Smooth muscle cell (in vitro differentiated cells): ENCODE measurements at regions not wholly inside any gene's neighbourhood (a gene's known extent, or its start where the extent isn't known, plus 50 kb on each side); places are given as distances from the start of the nearest gene placed in this dataset.

Experiments
- DNase-seq: peaks from one replicate; lab custom pipeline; 2025; ENCODE audit not compliant: unreplicated experiment; lab: John Stamatoyannopoulos, UW
- H2AFZ ChIP-seq: fragments of 200-600 bp; sonication (generic); 2 replicates; pipeline ENCODE4 v1.6.0; 2016; ENCODE audit warnings: antibody characterized with exemption, low read depth, mild to moderate bottlenecking
- H3F3A ChIP-seq: fragments of 200-600 bp; sonication (generic); 2 replicates; pipeline ENCODE4 v1.6.0; 2017; ENCODE audit warnings: antibody characterized with exemption, low read depth
- H3K27ac ChIP-seq: fragments of 200-600 bp; sonication (generic); 2 replicates; pipeline ENCODE4 v1.5.1; 2016; ENCODE audit warnings: low read depth, mild to moderate bottlenecking
- H3K27me3 ChIP-seq: fragments of 200-600 bp; sonication (generic); 2 replicates; pipeline ENCODE4 v1.6.1; 2016; ENCODE audit warnings: low read depth, mild to moderate bottlenecking
- H3K36me3 ChIP-seq: fragments of 200-600 bp; sonication (generic); 2 replicates; pipeline ENCODE4 v1.5.1; 2016; ENCODE audit warnings: low read depth
- H3K4me1 ChIP-seq: fragments of 200-600 bp; sonication (generic); 2 replicates; pipeline ENCODE4 v1.5.1; 2016; ENCODE audit warnings: low read depth
- H3K4me2 ChIP-seq: fragments of 200-600 bp; sonication (generic); 2 replicates; pipeline ENCODE4 v1.6.0; 2016; ENCODE audit warnings: mild to moderate bottlenecking
- H3K4me3 ChIP-seq: fragments of 200-600 bp; sonication (generic); 2 replicates; pipeline ENCODE4 v1.5.1; 2016; ENCODE audit warnings: mild to moderate bottlenecking
- H3K79me2 ChIP-seq: fragments of 200-600 bp; sonication (generic); 2 replicates; pipeline ENCODE4 v1.6.0; 2016; ENCODE audit warnings: low read depth, mild to moderate bottlenecking
- H3K9ac ChIP-seq: fragments of 200-600 bp; sonication (generic); 2 replicates; pipeline ENCODE4 v1.6.0; 2016; ENCODE audit warnings: low read depth
- H3K9me3 ChIP-seq: fragments of 200-600 bp; sonication (generic); replicated peaks from 2 replicates; pipeline ENCODE4 v1.5.1; 2016; ENCODE audit warnings: low read depth
- H4K20me1 ChIP-seq: fragments of 200-600 bp; sonication (generic); 2 replicates; pipeline ENCODE4 v1.6.0; 2016; ENCODE audit warnings: low read depth
- WGBS: methylation state at CpG from one replicate; pipeline ENCODE4 v1.1.7; 2016; ENCODE audit warnings: low lambda C conversion rate; 5-methylcytosine and 5-hydroxymethylcytosine counted together
- TF ChIP-seq, protein P1 (sequence below): fragments of 200-600 bp; sonication (generic); IDR thresholded peaks from 2 replicates; pipeline ENCODE4 v1.5.1; 2017; ENCODE audit warnings: borderline replicate concordance, mild to moderate bottlenecking, antibody characterized with exemption; ENCODE audit not compliant: insufficient read depth, poor library complexity, severe bottlenecking

DNA sequence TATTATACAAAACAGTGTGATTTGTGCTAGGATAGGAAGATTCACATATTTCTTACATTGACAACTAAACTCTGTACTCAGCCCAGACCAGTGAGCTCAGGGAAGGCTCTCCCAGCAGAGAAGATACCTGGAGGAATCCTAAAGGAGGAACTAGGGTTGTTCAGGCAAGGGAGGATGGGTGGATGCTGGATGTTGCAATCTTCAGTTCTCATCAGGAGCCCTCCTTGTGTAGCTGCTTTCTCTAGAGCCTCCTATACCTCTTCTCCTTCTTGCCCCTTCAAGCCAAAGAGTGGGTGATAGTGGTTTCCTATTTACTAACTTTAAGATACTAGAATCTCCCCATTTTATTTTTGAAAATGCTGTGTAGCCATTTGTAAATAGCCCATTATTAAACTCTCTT is 117.3 kb downstream of the NKX6-1 start:
- TF ChIP-seq, protein P1, sequence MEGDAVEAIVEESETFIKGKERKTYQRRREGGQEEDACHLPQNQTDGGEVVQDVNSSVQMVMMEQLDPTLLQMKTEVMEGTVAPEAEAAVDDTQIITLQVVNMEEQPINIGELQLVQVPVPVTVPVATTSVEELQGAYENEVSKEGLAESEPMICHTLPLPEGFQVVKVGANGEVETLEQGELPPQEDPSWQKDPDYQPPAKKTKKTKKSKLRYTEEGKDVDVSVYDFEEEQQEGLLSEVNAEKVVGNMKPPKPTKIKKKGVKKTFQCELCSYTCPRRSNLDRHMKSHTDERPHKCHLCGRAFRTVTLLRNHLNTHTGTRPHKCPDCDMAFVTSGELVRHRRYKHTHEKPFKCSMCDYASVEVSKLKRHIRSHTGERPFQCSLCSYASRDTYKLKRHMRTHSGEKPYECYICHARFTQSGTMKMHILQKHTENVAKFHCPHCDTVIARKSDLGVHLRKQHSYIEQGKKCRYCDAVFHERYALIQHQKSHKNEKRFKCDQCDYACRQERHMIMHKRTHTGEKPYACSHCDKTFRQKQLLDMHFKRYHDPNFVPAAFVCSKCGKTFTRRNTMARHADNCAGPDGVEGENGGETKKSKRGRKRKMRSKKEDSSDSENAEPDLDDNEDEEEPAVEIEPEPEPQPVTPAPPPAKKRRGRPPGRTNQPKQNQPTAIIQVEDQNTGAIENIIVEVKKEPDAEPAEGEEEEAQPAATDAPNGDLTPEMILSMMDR = no peak
- no peaks in the 10 kb centered on the region for H3K36me3 ChIP-seq
- no peaks in the 10 kb centered on the region for H3F3A ChIP-seq
- no peaks in the 10 kb centered on the region for H4K20me1 ChIP-seq
- no peak overlapping the region for H2AFZ ChIP-seq
- peaks cover 55% of the 10 kb centered on the region for H3K4me1 ChIP-seq
- H3K4me3 ChIP-seq = no peak overlapping the region
- no peaks in the 10 kb centered on the region for H3K79me2 ChIP-seq
- no peak overlapping the region for H3K4me2 ChIP-seq
- no peak overlapping the region for H3K27ac ChIP-seq
- H3K9ac ChIP-seq = no peak overlapping the region
- H3K9me3 ChIP-seq = no peaks in the 10 kb centered on the region
- H3K27me3 ChIP-seq = peaks cover 24% of the 10 kb centered on the region
- DNase-seq = no peak

DNA sequence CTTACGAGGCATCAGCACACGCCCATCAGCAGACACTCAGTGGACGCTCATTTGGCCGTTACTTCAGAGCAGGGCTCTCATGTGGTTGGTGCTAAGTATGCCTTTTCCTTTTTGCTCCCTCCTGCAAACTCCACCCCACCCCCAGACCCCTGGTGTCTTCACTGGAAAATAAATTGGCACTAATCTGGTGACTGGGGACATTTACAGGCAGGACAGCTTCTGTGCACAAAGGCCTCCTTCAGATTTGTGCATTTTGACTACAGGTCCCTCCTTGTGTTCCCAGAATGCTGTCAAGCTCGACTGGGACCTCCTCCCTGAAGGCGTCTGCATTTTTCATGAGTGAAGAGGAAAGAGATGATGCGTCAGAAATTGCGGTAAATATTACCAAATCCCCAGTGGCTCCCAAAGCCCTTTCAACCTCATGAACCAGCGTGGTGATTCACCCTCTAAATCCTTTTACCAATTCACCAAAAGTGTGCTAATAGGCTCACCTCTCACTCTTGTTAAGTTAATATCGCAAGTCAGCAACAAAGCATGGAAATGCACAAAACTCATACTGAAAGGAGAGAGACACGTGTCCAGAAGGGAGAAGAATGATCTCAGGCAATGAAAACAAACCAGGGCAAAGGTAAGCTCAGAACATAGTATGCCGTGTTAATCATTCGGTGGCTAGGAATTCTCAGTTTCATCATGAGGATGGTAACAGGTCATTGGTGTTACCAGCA is 119.0 kb downstream of the NKX6-1 start:
- TF ChIP-seq, protein P1 = no peak
- WGBS = 48% methylated on average over 13 of the region's 13 CpGs
- Histone ChIP-seq H4K20me1 (no peaks in the 10 kb centered on the region), H3K9ac (no peak overlapping the region), H3K27ac (no peak overlapping the region), H3K9me3 (no peaks in the 10 kb centered on the region), H3K4me3 (no peak overlapping the region), H3K79me2 (no peaks in the 10 kb centered on the region), H2AFZ (no peak overlapping the region), H3K36me3 (no peaks in the 10 kb centered on the region), H3K27me3 (peaks cover 24% of the 10 kb centered on the region), H3F3A (no peaks in the 10 kb centered on the region), H3K4me2 (no peak overlapping the region), H3K4me1 (peaks cover 44% of the 10 kb centered on the region)
- DNase-seq = no peak

DNA sequence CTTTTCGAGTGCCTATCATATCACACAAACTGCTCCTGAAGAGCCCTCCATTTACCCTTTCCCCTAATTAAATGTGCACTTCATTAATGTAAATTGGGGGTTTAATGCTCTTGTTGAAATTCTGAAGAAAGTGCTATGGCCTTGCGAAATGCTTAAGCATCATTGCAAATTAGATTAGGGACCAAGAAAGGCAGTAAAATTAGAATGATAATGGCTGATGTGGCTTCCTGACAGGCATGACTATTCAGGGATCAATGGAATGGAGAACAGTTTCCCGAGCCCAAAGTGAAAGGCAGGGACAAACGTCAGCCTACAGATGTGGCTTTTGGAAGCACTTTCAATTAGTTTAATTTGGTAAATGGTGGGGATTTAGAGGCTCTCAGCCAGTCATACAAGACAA is 120.1 kb downstream of the NKX6-1 start:
- no peak for DNase-seq
- Histone ChIP-seq H3K4me3 (no peak overlapping the region), H2AFZ (no peak overlapping the region), H3K27ac (no peak overlapping the region), H3K9ac (no peak overlapping the region), H3K79me2 (no peaks in the 10 kb centered on the region), H3K4me1 (peaks cover 33% of the 10 kb centered on the region), H3K9me3 (no peaks in the 10 kb centered on the region), H3F3A (no peaks in the 10 kb centered on the region), H4K20me1 (no peaks in the 10 kb centered on the region), H3K27me3 (peaks cover 24% of the 10 kb centered on the region), H3K4me2 (no peak overlapping the region), H3K36me3 (no peaks in the 10 kb centered on the region)
- 12% methylated on average over 4 of the region's 4 CpGs for WGBS
- TF ChIP-seq, protein P1 = no peak

DNA sequence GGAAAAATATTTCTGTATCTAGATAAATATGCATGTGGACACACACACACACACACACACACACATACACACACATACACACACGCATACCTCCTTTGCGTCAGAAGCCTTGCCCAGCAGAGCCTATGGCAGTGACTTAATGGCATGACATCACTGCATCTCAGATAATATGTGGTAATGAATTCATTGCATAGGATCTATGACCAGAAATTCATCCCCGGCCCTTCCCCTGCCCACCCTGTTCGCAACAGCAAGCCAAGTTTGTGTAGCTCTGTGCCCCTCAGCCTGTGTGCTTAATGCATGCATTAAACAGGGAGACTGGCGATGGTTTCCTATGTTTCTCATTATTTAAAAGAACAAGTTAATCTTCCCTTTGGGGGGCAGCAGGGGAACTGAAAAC is 120.7 kb downstream of the NKX6-1 start:
- WGBS = 69% methylated on average over 5 of the region's 5 CpGs

More for the DNA sequence above, 120.7 kb downstream of the NKX6-1 start:
- peaks cover 30% of the 10 kb centered on the region for H3K4me1 ChIP-seq
- no peak overlapping the region for H3K4me2 ChIP-seq
- TF ChIP-seq, protein P1 = no peak
- no peaks in the 10 kb centered on the region for H3K9me3 ChIP-seq
- no peak for DNase-seq
- H3F3A ChIP-seq = no peaks in the 10 kb centered on the region
- no peaks in the 10 kb centered on the region for H3K79me2 ChIP-seq
- no peak overlapping the region for H3K4me3 ChIP-seq
- H3K9ac ChIP-seq = no peak overlapping the region
- no peaks in the 10 kb centered on the region for H4K20me1 ChIP-seq
- H2AFZ ChIP-seq = no peak overlapping the region
- H3K27ac ChIP-seq = no peak overlapping the region
- H3K27me3 ChIP-seq = peaks cover 24% of the 10 kb centered on the region
- H3K36me3 ChIP-seq = no peaks in the 10 kb centered on the region
